Type B pancreatic cell (in vitro differentiated cells): ENCODE measurements at regions not wholly inside any gene's neighbourhood (a gene's known extent, or its start where the extent isn't known, plus 50 kb on each side); places are given as distances from the start of the nearest gene placed in this dataset.

ENCODE experiments used
- DNase-seq: peaks from one replicate; pipeline ENCODE4 v3.0.0; 2021; ENCODE audit warnings: mixed read lengths; ENCODE audit not compliant: unreplicated experiment; ENCODE audit errors: extremely low spot score
- H3K27ac Mint-ChIP-seq: 2 replicates; pipeline ENCODE4 v1.8.0; 2021; ENCODE audit warnings: mild to moderate bottlenecking, mixed read lengths
- H3K27me3 Mint-ChIP-seq: 2 replicates; pipeline ENCODE4 v1.8.0; 2021; ENCODE audit warnings: mixed read lengths
- H3K36me3 Mint-ChIP-seq: 2 replicates; pipeline ENCODE4 v1.8.0; 2021; ENCODE audit warnings: mixed read lengths
- H3K4me1 Mint-ChIP-seq: one replicate; pipeline ENCODE4 v1.8.0; 2021; ENCODE audit warnings: mixed read lengths; ENCODE audit not compliant: unreplicated experiment
- H3K4me3 Mint-ChIP-seq: 2 replicates; pipeline ENCODE4 v1.8.0; 2021; ENCODE audit warnings: mild to moderate bottlenecking, mixed read lengths
- H3K9me3 Mint-ChIP-seq: 2 replicates; pipeline ENCODE4 v1.8.0; 2021; ENCODE audit warnings: mixed read lengths
- TF ChIP-seq, protein P1 (sequence below): fragments of 200-600 bp; sonication (generic); conservative IDR thresholded peaks from 2 replicates; pipeline ENCODE4 v1.5.0; 2021; ENCODE audit warnings: antibody characterized with exemption, mild to moderate bottlenecking

GRCh38 chr1:219514728-219515127, 98.2 kb downstream of the ZC3H11B start:
- H3K4me1 Mint-ChIP-seq: peaks cover 19% of the 10 kb centered on the region
- DNase-seq: no peak
- H3K9me3 Mint-ChIP-seq: peaks cover 15% of the 10 kb centered on the region
- H3K27me3 Mint-ChIP-seq: no peaks in the 10 kb centered on the region
- H3K4me3 Mint-ChIP-seq: no peak overlapping the region
- TF ChIP-seq, protein P1, sequence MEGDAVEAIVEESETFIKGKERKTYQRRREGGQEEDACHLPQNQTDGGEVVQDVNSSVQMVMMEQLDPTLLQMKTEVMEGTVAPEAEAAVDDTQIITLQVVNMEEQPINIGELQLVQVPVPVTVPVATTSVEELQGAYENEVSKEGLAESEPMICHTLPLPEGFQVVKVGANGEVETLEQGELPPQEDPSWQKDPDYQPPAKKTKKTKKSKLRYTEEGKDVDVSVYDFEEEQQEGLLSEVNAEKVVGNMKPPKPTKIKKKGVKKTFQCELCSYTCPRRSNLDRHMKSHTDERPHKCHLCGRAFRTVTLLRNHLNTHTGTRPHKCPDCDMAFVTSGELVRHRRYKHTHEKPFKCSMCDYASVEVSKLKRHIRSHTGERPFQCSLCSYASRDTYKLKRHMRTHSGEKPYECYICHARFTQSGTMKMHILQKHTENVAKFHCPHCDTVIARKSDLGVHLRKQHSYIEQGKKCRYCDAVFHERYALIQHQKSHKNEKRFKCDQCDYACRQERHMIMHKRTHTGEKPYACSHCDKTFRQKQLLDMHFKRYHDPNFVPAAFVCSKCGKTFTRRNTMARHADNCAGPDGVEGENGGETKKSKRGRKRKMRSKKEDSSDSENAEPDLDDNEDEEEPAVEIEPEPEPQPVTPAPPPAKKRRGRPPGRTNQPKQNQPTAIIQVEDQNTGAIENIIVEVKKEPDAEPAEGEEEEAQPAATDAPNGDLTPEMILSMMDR: no peak
- H3K36me3 Mint-ChIP-seq: peaks cover 7% of the 10 kb centered on the region
- no peak overlapping the region for H3K27ac Mint-ChIP-seq

GRCh38 chr1:219507437-219507836, 105.5 kb downstream of the ZC3H11B start:
- Mint-ChIP-seq H3K36me3 (no peaks in the 10 kb centered on the region), H3K4me3 (no peak overlapping the region), H3K27me3 (no peaks in the 10 kb centered on the region), H3K27ac (no peak overlapping the region), H3K9me3 (no peaks in the 10 kb centered on the region), H3K4me1 (peaks cover 11% of the 10 kb centered on the region)
- TF ChIP-seq, protein P1: no peak
- no peak for DNase-seq

- Mint-ChIP-seq H3K4me3 (no peak overlapping the region), H3K9me3 (no peaks in the 10 kb centered on the region), H3K4me1 (peaks cover 11% of the 10 kb centered on the region), H3K27ac (no peak overlapping the region), H3K36me3 (no peaks in the 10 kb centered on the region), H3K27me3 (no peaks in the 10 kb centered on the region)
- TF ChIP-seq, protein P1: no peak
- DNase-seq: no peak
Measured at GRCh38 chr1:219506936-219507335, 106.0 kb downstream of the ZC3H11B start.

GRCh38 chr1:219506473-219506899, 106.4 kb downstream of the ZC3H11B start:
- Mint-ChIP-seq H3K9me3 (no peaks in the 10 kb centered on the region), H3K36me3 (no peaks in the 10 kb centered on the region), H3K27ac (no peak overlapping the region), H3K27me3 (no peaks in the 10 kb centered on the region), H3K4me1 (peaks cover 11% of the 10 kb centered on the region), H3K4me3 (no peak overlapping the region)
- DNase-seq: no peak
- TF ChIP-seq, protein P1: no peak

- H3K4me3 Mint-ChIP-seq: no peak overlapping the region
- H3K27ac Mint-ChIP-seq: no peak overlapping the region
- H3K4me1 Mint-ChIP-seq: peaks cover 11% of the 10 kb centered on the region
Measured at GRCh38 chr1:219505886-219506285, 107.0 kb downstream of the ZC3H11B start.

More at GRCh38 chr1:219505886-219506285, 107.0 kb downstream of the ZC3H11B start:
- Mint-ChIP-seq H3K27me3 (no peaks in the 10 kb centered on the region), H3K36me3 (no peaks in the 10 kb centered on the region), H3K9me3 (no peaks in the 10 kb centered on the region)
- TF ChIP-seq, protein P1: no peak
- DNase-seq: no peak
